ENCODE measurements at regions not wholly inside any gene's neighbourhood (a gene's known extent, or its start where the extent isn't known, plus 50 kb on each side); places are given as distances from the start of the nearest gene placed in this dataset.
A peak's percentile ranks its signal among the peaks of the same experiment; 100 is the strongest.

DNA sequence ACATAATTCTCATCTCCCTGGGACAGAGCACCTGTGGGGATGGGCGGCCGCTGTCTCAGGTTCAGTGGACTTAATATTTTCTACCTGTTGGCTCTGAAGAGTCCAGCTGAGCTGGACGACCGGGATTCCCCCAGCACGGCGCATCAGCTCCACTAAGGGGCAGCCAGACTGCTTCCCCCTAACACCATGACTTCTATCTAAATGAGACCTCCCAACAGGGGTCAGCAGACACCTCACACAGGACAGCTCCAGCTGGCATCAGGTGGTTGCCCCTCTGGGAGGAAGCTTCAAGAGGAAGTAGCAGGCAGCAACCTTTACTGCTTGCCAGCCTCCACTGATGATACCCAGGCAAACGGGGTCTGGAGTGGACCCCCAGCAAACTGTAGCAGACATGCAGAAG is 226.0 kb upstream of the DSEL start:
- Histone ChIP-seq H3K4me3 (replicated peaks in 1 of 4; ENCODE audit: control extremely low read depth in 1 of 4, insufficient read depth in 1 of 4, low read depth in 3 of 4, low read length in 4 of 4) (no peak overlapping the region), H3K36me3 (ENCODE audit: control insufficient read depth, insufficient read depth, low read length) (no peaks in the 10 kb centered on the region)
- TF ChIP-seq EZH2 (IDR thresholded peaks at IDR 0.05; ENCODE audit: low read length, missing control alignments), result no peak
- TF ChIP-seq, protein P1, sequence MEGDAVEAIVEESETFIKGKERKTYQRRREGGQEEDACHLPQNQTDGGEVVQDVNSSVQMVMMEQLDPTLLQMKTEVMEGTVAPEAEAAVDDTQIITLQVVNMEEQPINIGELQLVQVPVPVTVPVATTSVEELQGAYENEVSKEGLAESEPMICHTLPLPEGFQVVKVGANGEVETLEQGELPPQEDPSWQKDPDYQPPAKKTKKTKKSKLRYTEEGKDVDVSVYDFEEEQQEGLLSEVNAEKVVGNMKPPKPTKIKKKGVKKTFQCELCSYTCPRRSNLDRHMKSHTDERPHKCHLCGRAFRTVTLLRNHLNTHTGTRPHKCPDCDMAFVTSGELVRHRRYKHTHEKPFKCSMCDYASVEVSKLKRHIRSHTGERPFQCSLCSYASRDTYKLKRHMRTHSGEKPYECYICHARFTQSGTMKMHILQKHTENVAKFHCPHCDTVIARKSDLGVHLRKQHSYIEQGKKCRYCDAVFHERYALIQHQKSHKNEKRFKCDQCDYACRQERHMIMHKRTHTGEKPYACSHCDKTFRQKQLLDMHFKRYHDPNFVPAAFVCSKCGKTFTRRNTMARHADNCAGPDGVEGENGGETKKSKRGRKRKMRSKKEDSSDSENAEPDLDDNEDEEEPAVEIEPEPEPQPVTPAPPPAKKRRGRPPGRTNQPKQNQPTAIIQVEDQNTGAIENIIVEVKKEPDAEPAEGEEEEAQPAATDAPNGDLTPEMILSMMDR (conservative IDR thresholded peaks at IDR 0.05 in 1 of 2, IDR thresholded peaks at IDR 0.05 in 1 of 2; ENCODE audit: low read depth in 1 of 2, low read length in 2 of 2), result no peak

DNA sequence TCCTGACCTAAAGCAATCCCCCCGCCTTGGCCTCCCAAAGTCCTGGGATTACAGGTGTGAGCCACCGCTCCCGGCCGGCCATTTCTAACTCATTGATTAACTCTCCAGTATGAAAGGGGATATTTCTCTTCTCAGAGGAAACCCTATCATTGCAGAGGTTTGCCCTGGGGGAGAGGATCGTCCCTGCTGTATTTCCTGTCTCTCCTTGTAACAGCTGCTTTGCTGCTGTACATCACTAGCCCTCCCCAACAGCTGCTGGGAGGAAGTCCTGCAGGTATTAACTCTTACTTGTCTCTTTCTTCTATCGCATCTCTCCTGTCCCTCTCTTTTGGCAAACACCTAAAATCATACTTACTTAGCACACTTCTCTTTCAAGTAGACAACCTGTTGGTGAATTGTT is 219.0 kb upstream of the DSEL start:
- H3K4me3 ChIP-seq (replicated peaks in 1 of 4; ENCODE audit: control extremely low read depth in 1 of 4, insufficient read depth in 1 of 4, low read depth in 3 of 4, low read length in 4 of 4), result no peak overlapping the region
- H3K36me3 ChIP-seq (ENCODE audit: control insufficient read depth, insufficient read depth, low read length), result no peaks in the 10 kb centered on the region
- no peaks in the 10 kb centered on the region for H3K27me3 ChIP-seq (ENCODE audit: control insufficient read depth, insufficient read depth, low read length)
- TF ChIP-seq, protein P1 (conservative IDR thresholded peaks at IDR 0.05 in 1 of 2, IDR thresholded peaks at IDR 0.05 in 1 of 2; ENCODE audit: low read depth in 1 of 2, low read length in 2 of 2), result no peak
- TF ChIP-seq EZH2 (IDR thresholded peaks at IDR 0.05; ENCODE audit: low read length, missing control alignments), result no peak
- H4K20me1 ChIP-seq (ENCODE audit: control insufficient read depth, extremely low read depth, insufficient read depth, low read length), result no peaks in the 10 kb centered on the region
- H3K9ac ChIP-seq (ENCODE audit: insufficient read depth, low read length), result no peak overlapping the region
- H2AFZ ChIP-seq (ENCODE audit: low read length), result no peak overlapping the region
- no peaks in the 10 kb centered on the region for H3K9me3 ChIP-seq (ENCODE audit: control insufficient read depth, insufficient read depth, low read depth, low read length)
- no peaks in the 10 kb centered on the region for H3K79me2 ChIP-seq (ENCODE audit: control insufficient read depth, insufficient read depth, low read length)
- H3K4me1 ChIP-seq (ENCODE audit: control insufficient read depth, extremely low read depth, insufficient read depth, low read length), result no peaks in the 10 kb centered on the region
- no peak overlapping the region for H3K27ac ChIP-seq (ENCODE audit: insufficient read depth, low read length)
- no peak for DNase-seq (ENCODE audit: low read depth in 2 of 2)
- no peak overlapping the region for H3K4me2 ChIP-seq (ENCODE audit: extremely low read depth, insufficient read depth, low read length)

More for the DNA sequence above, 226.0 kb upstream of the DSEL start:
- Histone ChIP-seq H3K27me3 (ENCODE audit: control insufficient read depth, insufficient read depth, low read length) (no peaks in the 10 kb centered on the region), H2AFZ (ENCODE audit: low read length) (no peak overlapping the region), H3K4me1 (ENCODE audit: control insufficient read depth, extremely low read depth, insufficient read depth, low read length) (no peaks in the 10 kb centered on the region), H3K9ac (ENCODE audit: insufficient read depth, low read length) (no peak overlapping the region), H3K79me2 (ENCODE audit: control insufficient read depth, insufficient read depth, low read length) (no peaks in the 10 kb centered on the region), H3K4me2 (ENCODE audit: extremely low read depth, insufficient read depth, low read length) (no peak overlapping the region), H4K20me1 (ENCODE audit: control insufficient read depth, extremely low read depth, insufficient read depth, low read length) (no peaks in the 10 kb centered on the region), H3K27ac (ENCODE audit: insufficient read depth, low read length) (no peak overlapping the region), H3K9me3 (ENCODE audit: control insufficient read depth, insufficient read depth, low read depth, low read length) (no peaks in the 10 kb centered on the region)
- no peak for DNase-seq (ENCODE audit: low read depth in 2 of 2)

DNA sequence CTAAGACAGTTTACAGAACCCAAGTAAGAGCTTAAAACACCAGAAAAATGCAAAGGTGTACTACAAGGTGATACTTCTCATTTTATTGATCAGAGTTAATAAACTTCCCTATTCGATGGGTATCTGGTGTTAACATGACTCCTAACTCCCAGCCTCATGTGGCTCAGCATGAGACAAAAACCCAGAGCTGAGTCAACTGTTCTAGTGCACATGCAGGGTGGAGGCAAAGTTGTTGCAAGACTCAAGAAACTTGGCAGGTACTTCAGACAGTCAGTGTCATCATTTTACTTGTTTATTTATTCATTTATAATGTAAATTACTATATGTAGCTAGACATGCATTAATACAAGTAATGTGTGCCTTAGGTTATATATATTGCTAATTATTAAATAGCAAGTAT is 216.6 kb upstream of the DSEL start:
- Histone ChIP-seq H3K4me2 (ENCODE audit: extremely low read depth, insufficient read depth, low read length) (no peak overlapping the region), H4K20me1 (ENCODE audit: control insufficient read depth, extremely low read depth, insufficient read depth, low read length) (no peaks in the 10 kb centered on the region), H3K9ac (ENCODE audit: insufficient read depth, low read length) (no peak overlapping the region), H2AFZ (ENCODE audit: low read length) (no peak overlapping the region), H3K36me3 (ENCODE audit: control insufficient read depth, insufficient read depth, low read length) (no peaks in the 10 kb centered on the region), H3K79me2 (ENCODE audit: control insufficient read depth, insufficient read depth, low read length) (no peaks in the 10 kb centered on the region), H3K27me3 (ENCODE audit: control insufficient read depth, insufficient read depth, low read length) (no peaks in the 10 kb centered on the region), H3K27ac (ENCODE audit: insufficient read depth, low read length) (no peak overlapping the region), H3K4me1 (ENCODE audit: control insufficient read depth, extremely low read depth, insufficient read depth, low read length) (no peaks in the 10 kb centered on the region), H3K4me3 (replicated peaks in 1 of 4; ENCODE audit: control extremely low read depth in 1 of 4, insufficient read depth in 1 of 4, low read depth in 3 of 4, low read length in 4 of 4) (no peak overlapping the region), H3K9me3 (ENCODE audit: control insufficient read depth, insufficient read depth, low read depth, low read length) (no peaks in the 10 kb centered on the region)
- TF ChIP-seq EZH2 (IDR thresholded peaks at IDR 0.05; ENCODE audit: low read length, missing control alignments), result no peak
- TF ChIP-seq, protein P1 (conservative IDR thresholded peaks at IDR 0.05 in 1 of 2, IDR thresholded peaks at IDR 0.05 in 1 of 2; ENCODE audit: low read depth in 1 of 2, low read length in 2 of 2), result no peak
- DNase-seq (ENCODE audit: low read depth in 2 of 2), result peak; percentile 59 to 78
